Neural crest cell (in vitro differentiated cells): ENCODE measurements at regions not wholly inside any gene's neighbourhood (a gene's known extent, or its start where the extent isn't known, plus 50 kb on each side); places are given as distances from the start of the nearest gene placed in this dataset.
A peak's percentile ranks its signal among the peaks of the same experiment; 100 is the strongest.

Source experiments
- DNase-seq: peaks from one replicate; pipeline ENCODE4 v3.0.0; 2021; ENCODE audit warnings: low read depth, mixed read lengths, low spot score
- H3K27ac Mint-ChIP-seq: one replicate; pipeline ENCODE4 v1.8.0; 2021; ENCODE audit warnings: mild to moderate bottlenecking, mixed read lengths; ENCODE audit not compliant: unreplicated experiment
- H3K27me3 Mint-ChIP-seq: 2 replicates; pipeline ENCODE4 v1.8.0; 2021; ENCODE audit warnings: low read depth, mild to moderate bottlenecking, mixed read lengths
- H3K36me3 Mint-ChIP-seq: 2 replicates; pipeline ENCODE4 v1.8.0; 2021; ENCODE audit warnings: low read depth, mild to moderate bottlenecking, mixed read lengths
- H3K4me1 Mint-ChIP-seq: 2 replicates; pipeline ENCODE4 v1.8.0; 2021; ENCODE audit warnings: mixed read lengths
- H3K4me3 Mint-ChIP-seq: one replicate; pipeline ENCODE4 v1.8.0; 2021; ENCODE audit warnings: mild to moderate bottlenecking, mixed read lengths
- H3K9me3 Mint-ChIP-seq: 2 replicates; pipeline ENCODE4 v1.8.0; 2021; ENCODE audit warnings: mixed read lengths
- TF ChIP-seq, protein P1 (sequence below): fragments of 200-600 bp; sonication (generic); conservative IDR thresholded peaks from 2 replicates; pipeline ENCODE4 v1.5.0; 2021; ENCODE audit warnings: antibody characterized with exemption, mild to moderate bottlenecking

- Mint-ChIP-seq H3K4me3 (no peak overlapping the region), H3K36me3 (no peaks in the 10 kb centered on the region), H3K27me3 (peaks cover 2% of the 10 kb centered on the region), H3K4me1 (peaks cover 23% of the 10 kb centered on the region), H3K9me3 (no peaks in the 10 kb centered on the region), H3K27ac (no peak overlapping the region)
- TF ChIP-seq, protein P1, sequence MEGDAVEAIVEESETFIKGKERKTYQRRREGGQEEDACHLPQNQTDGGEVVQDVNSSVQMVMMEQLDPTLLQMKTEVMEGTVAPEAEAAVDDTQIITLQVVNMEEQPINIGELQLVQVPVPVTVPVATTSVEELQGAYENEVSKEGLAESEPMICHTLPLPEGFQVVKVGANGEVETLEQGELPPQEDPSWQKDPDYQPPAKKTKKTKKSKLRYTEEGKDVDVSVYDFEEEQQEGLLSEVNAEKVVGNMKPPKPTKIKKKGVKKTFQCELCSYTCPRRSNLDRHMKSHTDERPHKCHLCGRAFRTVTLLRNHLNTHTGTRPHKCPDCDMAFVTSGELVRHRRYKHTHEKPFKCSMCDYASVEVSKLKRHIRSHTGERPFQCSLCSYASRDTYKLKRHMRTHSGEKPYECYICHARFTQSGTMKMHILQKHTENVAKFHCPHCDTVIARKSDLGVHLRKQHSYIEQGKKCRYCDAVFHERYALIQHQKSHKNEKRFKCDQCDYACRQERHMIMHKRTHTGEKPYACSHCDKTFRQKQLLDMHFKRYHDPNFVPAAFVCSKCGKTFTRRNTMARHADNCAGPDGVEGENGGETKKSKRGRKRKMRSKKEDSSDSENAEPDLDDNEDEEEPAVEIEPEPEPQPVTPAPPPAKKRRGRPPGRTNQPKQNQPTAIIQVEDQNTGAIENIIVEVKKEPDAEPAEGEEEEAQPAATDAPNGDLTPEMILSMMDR: no peak
- DNase-seq: no peak
These were observed 283.0 kb downstream of the UACA start for GRCh38 chr15:70480196-70480856.

DNA sequence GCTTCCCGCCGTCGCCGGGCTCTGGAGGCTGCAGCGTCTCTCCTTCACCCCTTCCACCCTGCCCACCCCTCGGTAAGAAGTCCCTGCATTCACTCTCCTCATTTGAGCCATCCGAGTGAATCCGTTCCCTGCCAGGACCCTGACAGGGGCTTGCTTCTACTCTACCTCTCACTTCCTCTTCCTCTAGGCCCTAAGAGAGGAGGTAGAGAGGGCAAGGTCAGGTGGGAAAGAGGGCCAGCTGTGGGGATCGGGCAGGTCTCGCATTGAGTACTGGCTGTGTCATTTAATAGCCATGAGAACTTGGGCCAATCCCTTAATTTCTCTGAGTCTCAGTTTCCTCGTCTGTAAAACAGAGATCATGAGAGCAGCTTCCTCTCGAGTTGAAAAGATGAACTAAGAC is 283.6 kb downstream of the UACA start:
- H3K4me1 Mint-ChIP-seq: peaks cover 26% of the 10 kb centered on the region
- H3K9me3 Mint-ChIP-seq: no peaks in the 10 kb centered on the region
- H3K27ac Mint-ChIP-seq: no peak overlapping the region
- H3K36me3 Mint-ChIP-seq: no peaks in the 10 kb centered on the region
- no peak for DNase-seq
- TF ChIP-seq, protein P1: no peak
- peaks cover 2% of the 10 kb centered on the region for H3K27me3 Mint-ChIP-seq
- H3K4me3 Mint-ChIP-seq: no peak overlapping the region

GRCh38 chr15:70479056-70479455 is 284.3 kb downstream of the UACA start:
- no peak overlapping the region for H3K4me3 Mint-ChIP-seq
- TF ChIP-seq, protein P1: no peak
- no peaks in the 10 kb centered on the region for H3K9me3 Mint-ChIP-seq
- peaks cover 26% of the 10 kb centered on the region for H3K4me1 Mint-ChIP-seq
- no peak for DNase-seq
- H3K36me3 Mint-ChIP-seq: no peaks in the 10 kb centered on the region
- peak overlapping the region; percentile 95 for H3K27ac Mint-ChIP-seq
- H3K27me3 Mint-ChIP-seq: peaks cover 2% of the 10 kb centered on the region

GRCh38 chr15:70478251-70478990 is 284.9 kb downstream of the UACA start:
- H3K4me1 Mint-ChIP-seq: peaks cover 26% of the 10 kb centered on the region
- H3K36me3 Mint-ChIP-seq: no peaks in the 10 kb centered on the region
- H3K27me3 Mint-ChIP-seq: peaks cover 2% of the 10 kb centered on the region
- no peak overlapping the region for H3K4me3 Mint-ChIP-seq
- peak overlapping the region; percentile 95 for H3K27ac Mint-ChIP-seq
- DNase-seq: no peak
- TF ChIP-seq, protein P1: no peak
- H3K9me3 Mint-ChIP-seq: no peaks in the 10 kb centered on the region

DNA sequence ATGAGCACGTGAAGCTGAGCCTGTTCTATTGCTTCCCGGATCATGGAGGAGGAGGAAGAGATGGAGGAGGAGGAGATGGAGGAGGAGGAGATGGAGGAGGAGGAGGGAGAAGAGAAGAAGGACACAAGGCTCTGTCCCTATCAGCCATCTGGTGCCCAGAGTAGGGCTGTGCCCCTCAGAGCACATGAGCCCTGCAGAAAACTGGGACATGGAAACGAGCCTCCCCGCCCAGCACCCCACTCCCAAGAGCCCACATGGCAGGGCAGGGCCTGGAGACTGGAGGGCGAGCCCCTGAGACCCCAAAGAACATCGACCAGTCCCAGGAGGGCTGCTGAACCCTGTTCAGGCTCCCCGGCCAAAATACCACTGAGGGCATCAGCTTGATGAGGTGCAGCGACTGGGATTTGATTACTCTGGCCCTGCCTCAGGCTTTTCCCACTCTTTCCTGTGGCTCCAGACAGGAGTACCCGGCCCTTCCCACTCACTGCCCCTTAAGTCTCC is 285.6 kb downstream of the UACA start:
- Mint-ChIP-seq H3K36me3 (no peaks in the 10 kb centered on the region), H3K27ac (no peak overlapping the region), H3K27me3 (peaks cover 2% of the 10 kb centered on the region), H3K4me3 (no peak overlapping the region), H3K9me3 (no peaks in the 10 kb centered on the region), H3K4me1 (peaks cover 26% of the 10 kb centered on the region)
- no peak for DNase-seq
- TF ChIP-seq, protein P1: no peak
